HG03108 (cell line): ENCODE measurements at regions not wholly inside any gene's neighbourhood (a gene's known extent, or its start where the extent isn't known, plus 50 kb on each side); places are given as distances from the start of the nearest gene placed in this dataset.

Experiments
- ATAC-seq: cut with Tn5 transposase; IDR thresholded peaks from one replicate; pipeline ENCODE4 v1.9.1; 2021; ENCODE audit warnings: moderate library complexity; ENCODE audit not compliant: unreplicated experiment

DNA sequence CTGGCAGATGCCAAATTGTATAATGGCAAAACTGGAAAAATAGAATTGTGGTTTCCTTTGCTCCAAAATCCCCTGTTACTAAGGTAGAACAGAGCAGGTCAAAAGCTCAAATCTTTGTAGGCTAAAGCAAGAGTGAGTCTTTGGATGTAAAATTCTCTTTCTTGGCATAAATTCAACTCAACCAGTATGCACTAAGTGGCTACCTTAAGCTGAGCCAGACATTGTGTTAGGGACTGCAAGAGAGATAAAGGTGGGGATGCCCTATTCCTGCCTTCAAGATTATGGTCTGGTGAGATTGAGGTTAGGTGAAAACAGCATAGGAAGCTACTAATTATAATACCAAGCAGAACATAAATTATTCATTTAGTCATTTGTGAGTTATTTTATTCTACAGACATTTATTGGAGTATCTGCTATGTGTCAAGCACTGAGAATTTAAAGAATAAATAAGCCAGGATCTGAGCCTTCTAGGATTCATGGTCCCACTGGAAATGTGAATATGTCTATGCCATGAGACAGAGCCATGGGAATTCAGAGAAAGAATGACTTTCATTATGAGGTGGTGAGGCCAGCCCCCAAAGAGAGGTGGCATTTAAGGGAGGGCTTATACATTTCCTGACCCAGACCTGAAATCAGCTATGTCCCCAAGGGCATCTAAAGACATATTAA lies 198.0 kb upstream of the NCKAP5 start:
- ATAC-seq, result no peak

DNA sequence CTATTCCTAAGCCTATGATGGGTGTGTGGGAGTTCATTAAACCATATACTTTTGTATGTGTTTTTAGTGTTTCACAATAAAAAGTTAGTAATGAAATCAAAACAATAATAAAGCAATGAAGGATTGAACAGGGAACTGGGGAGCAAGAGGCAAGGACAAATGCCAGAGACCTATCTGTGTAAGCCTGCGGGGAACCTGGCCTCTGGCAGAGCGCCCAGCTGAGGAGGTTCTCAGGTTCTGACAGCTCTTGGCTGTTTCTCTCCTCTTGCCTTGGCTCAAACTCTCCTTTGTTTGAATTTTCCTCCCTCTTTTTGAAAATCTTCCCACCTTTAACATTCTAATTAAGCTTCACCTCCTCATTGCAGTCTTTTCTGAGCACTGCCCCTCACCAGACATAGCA lies 200.0 kb upstream of the NCKAP5 start:
- no peak for ATAC-seq

DNA sequence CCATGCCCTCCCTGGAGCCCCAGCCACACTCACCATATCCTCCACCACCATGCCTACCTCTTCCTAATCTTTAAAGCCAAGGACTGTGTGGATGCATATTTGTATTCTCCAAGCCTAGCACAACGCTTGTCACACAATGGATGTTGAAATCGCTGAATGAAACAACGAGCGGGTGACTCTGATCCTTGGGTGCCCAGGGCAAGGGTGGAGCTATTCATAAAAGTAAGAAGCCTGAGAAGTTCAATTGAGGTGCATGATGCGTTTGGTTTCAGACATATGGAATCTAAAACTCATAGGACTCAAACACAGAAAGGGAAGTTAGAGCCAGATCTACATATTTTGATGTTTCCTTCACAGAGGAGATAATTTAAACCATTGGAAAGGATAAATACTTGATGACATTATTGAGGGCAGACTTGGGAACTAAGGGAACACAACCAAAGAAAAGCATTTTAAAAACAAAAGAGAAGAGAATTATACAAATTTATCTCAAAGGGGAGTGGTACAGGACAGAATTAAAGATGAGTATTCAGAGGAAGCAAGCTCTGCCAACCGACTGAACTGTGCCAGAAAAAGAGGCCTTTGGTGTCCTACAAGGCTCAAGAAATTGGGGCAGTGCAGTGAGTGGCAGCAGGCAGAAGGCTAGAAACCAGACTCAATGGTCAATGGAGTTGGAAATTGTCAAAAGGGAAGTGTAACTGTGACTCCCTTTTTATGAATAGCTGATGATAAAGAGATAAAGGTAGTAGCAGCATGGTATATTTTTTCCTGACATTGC lies 200.6 kb upstream of the NCKAP5 start:
- ATAC-seq, result no peak

DNA sequence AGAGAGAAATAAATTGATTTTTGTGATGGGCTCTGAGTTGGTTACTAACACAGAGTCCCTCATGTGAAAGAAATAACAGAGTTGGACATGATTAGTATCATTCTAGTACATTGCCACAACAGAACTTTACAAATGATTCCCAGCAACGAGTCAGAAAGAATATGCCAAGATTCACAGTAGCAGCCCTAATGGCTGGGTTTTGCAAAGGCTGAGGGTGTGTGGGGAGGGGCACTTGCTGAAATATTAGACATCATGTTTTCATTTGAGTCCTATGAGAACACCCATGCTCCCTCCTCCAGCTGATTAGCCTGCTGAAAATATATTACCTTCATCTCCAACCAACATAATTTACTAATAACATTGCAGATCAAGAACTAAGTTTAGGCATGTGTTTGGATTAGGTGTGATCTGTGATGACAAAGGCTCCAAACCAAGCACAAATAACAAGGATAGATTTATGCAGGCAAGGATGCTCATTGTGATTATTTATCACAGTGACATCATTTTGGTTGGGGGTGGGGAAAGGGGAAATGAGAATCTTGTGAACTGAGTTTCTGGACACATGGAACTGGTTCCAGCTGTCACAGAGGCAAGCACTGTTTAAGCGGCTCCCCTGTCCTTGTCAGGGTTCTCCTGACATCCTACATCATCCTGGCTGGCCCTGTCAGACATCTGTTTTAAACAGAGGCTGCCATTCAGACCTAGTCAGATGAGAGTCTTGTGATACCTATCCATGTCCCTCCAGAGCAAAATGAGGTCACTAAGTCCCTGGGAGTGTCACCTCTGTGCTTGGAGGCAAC lies 205.8 kb upstream of the NCKAP5 start:
- no peak for ATAC-seq

DNA sequence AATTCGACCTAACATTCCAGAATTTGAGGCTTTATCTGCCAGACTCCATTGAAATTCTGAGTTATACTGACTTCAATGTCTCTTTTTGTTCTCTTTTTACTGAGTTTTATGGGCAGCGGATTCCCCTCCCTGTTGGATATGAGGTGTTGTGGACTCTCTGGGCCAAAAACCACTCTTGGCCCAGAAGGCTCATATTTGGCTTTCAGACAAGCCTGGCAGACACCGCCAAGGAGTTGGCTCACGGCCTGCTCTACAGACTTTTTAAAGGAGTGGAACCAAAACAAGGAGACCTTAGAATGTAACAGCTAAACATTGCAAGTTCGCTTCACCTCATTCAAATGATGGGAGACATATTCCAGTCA lies 206.4 kb upstream of the NCKAP5 start:
- no peak for ATAC-seq

DNA sequence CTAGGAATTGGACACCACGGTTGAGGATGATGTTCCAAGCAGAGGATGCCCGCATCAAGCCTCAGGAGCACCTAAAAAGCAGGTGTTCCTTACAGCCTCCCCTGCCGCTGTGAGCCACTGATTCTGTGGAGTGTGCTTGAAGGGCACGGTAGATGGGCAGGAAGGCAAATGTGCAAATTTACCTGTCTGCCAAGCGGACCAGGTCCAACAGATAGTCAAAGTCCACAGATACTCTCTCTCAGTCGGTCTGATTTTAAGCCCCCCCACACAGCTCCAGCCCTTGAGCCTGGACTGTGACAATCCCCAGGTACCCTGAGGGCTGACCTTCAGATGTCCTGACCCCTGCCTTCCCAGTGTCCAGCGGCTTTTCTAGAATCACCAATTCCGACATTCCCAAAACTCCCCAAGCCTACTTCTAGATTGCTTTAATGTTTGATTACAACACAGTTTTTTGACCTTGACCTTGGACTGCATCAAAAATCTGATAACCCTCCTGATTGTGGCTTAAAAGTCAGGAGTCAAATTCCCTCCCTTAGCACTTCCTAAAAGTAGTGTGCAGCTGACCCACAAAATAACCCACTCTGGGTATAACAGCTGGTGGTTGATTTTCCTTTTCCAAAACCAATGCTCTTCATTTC lies 208.8 kb upstream of the NCKAP5 start:
- ATAC-seq, result no peak

DNA sequence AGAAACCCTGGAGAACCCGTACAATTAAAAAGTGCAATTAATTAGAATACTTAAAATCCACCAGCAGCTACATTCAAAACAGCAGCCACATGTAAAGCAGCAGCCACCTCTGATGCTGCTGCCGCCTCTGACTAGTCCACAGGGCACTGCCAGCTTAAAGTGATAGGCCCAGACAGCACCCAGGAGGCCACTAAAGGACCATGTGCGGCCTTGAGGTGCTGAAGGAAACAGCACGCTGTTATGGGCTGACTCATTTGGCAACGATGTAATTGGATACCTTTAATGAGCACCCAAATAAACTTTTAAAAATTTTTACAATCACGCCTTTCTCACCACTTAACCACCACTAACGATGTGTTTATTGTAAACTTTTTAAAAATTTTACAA lies 209.3 kb upstream of the NCKAP5 start:
- ATAC-seq, result no peak

DNA sequence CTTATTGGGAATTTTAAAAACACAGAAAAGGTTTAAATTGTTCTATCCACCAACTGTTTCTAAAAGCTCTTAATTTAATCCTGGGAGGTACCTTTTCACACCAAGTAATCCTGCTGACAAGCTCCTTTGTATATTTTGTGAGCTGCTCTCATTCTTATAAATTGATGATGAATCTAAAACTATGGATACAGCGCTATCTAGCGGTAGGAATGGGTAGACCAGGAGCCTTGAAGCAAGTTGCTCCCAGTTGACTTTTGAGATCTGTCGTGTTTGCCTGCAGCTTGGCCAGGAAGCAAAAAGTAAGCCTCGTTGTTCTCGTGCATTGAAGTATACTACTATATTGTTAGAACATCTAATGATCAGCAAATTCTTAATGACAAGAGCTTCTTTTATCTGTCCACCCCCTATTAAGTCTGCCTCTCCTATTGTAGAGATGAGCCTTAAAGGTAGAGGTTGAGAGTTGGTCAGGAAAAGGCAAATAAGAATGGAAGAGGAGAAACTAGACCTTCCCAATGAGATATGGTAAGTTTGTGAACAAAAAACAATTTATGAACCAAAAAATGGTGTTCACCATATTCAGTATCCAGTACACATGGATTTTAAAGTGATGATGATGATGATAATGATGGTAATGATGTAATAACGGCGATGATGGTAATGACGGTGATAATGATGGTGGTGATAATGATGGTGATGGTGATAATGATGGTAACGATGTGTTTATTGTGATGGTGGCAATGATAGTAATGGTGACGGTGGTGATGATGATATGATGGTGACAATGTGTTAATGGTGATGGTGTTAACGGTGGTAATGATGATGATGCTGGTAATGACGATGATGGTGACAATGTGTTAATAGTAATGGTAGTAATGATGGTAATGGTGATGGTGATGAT lies 212.1 kb upstream of the NCKAP5 start:
- no peak for ATAC-seq

DNA sequence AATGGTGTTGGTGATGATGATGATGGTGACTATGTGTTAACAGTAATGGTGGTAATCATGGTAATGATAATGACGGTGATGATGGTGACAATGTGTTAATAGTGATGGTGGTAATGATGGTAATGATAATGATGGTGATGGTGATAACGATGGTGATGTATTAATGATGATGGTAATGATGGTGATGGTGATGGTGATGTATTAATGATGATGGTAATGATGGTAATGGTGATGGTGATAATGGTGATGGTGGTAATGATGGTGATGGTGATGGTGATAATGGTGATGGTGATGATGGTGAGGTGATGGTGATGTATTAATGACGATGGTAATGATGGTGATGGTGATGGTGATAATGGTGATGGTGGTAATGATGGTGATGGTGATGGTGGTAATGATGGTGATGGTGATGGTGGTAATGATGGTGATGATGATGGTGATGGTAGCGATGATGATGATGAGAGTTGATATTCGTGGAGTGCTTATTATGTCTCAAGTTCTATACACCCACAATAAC lies 212.8 kb upstream of the NCKAP5 start:
- no peak for ATAC-seq

DNA sequence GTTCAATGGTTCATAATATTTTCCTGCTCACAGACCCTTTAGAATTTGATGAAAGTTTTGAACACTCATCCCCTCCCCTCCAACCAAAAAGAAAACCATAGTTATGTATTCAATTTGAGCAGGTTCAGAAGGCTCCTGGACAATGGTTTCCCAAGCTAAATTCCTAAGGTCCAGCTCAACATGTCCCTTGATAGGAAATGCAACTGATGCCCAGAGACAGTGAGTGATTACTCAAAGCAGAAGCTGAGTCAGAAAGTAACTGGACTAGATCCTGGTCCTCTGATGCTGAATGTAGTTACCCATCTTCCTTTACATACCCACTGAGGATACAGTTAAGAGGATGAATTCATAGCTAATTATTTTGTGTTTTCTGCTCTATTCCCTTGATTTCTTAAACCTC lies 218.9 kb upstream of the NCKAP5 start:
- ATAC-seq, result no peak

DNA sequence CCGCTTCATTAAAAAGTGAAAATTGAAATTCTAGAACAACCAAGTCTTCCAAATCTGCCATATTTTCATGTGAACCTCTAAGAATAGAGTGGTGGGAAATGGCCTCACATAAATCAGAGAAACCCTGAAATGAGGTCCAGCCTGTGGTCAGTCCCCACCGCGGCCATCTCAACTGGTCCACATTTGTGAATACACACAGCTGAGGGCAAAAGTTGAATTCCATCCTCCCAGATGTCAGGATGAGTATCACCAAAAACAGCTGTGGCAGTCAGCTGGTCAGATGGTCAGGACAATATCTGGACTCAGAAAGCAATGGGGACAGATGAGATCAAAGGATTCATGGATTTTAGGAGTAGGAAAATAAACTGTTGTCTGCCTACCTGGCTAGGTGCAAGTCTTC lies 219.4 kb upstream of the NCKAP5 start:
- ATAC-seq, result no peak

DNA sequence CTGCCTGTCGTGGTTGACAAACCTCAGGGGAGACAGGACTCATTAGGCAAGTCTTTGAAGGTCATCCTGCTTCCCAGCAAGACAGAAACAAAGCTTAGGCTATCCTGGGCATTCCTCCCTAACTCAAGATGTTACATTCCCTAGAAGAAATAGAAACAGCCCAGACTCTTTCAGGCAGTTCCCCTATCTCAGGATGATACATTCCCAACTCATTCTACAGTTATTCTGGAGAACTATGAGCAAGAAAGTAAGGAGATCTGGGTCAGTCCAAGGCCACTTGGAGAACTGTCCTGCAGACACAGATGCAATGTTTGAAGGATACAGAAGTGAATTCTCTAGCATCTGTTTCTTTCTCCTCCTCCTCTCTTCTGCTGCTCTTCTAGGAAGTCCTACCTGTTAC lies 220.1 kb upstream of the NCKAP5 start:
- ATAC-seq, result no peak

DNA sequence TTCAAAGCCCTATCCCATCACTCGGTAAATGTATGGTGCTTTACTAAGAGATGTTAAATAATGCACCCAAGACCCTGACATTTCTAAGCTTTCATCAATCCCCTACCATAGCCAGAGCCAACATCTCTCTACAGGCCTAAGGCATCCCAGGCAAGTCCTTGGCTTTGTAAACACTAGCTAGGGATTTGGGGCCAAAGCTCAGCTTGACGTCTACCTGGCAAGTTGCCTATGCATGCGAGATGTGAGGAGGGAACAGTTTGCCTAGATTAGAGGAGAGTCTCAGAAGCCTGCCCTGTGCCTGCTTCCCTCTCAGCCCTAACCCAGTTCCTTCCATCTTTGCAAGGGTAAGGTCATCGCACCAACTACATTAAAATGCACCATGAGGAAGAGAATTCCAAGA lies 221.5 kb upstream of the NCKAP5 start:
- no peak for ATAC-seq

DNA sequence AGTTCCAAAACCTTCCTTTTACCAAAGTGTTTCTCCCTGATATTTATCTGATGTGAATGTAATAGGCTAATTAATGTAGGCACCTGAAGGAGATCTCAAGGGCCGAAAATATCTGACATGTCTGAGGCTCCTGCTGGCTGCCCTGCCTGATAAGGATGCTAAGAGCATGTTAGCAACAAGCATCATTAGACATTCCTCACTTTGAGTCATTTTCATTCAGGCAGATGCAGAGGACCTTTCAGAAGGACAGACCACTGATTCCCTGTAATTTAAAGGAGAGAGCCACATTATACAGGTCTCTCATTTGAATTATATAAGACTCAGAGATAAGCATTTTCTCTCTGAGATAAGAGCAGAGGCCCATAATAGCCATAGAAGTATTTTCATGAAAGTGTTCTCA lies 222.4 kb upstream of the NCKAP5 start:
- no peak for ATAC-seq

DNA sequence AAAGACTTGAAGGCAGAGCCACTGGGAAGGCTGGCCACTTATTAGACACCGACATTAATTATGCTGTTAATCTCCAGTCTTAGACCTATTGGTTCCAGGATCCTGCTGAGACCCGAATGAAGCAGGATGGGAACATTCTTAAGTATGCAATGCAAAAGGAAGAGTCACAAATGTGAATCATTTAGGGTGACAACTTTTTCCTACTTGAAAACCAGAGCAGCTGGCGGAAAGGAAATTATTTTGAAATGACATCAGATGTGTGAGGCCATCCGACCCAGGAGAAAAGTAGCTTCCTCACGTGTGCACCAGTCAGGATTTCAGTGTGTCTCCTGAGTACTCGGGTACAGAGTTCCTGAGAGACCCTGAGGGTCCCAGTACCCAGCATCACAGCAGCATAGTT lies 222.9 kb upstream of the NCKAP5 start:
- no peak for ATAC-seq

DNA sequence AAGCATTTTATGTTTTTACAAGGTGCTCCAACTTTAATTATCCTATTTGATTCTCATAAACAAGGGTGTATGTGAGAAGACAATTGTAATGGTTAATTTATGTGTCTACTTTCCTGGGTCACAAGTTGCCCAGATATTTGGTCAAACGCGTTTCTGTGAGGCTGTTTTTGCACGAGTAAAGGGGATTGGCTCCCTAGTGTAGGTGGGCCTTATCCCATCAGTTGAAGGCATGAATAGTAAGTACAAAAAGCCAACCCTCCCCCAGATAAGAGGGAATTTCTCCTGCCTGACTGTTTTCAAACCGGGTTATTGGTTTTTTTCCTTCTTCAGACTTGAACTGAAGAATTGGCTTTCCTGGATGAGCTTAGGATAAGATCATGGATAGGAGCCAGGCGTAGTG lies 224.0 kb upstream of the NCKAP5 start:
- no peak for ATAC-seq

DNA sequence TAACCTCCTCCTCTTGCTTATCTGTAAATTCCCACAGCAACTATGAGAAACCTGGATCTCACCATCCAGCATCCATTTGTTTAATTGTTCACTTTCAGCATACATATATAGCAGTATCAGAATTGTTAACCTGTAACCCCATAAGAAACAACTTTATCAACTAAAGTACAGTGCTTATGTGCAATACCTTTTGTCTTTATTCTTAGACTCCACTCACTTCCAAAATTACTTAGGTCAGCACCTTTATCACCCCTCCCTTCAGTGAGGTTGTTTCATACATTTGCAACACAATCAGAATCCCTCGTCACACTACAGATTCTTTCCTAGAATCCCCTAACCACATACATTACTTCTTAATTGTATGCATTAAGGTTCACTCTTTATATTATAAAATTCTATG lies 225.9 kb upstream of the NCKAP5 start:
- no peak for ATAC-seq

DNA sequence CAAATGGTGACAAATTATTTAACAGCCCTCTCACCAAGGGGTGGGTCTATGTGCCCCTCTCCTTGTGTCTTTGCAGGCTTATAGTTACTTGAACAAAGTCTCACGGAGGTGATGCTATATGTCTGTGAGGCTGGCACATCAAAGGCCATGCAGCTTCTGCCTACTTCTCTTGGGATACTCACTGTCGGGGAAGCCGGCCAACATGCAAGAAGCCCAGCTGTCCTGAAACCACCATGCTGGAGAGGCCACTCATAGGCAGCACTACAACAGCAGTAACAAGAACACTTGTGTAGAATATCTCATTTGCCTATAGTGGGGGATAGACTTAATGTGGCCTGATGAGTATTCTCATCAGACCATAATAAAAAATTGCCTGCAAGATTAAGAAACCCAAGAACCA lies 233.7 kb upstream of the NCKAP5 start:
- no peak for ATAC-seq

DNA sequence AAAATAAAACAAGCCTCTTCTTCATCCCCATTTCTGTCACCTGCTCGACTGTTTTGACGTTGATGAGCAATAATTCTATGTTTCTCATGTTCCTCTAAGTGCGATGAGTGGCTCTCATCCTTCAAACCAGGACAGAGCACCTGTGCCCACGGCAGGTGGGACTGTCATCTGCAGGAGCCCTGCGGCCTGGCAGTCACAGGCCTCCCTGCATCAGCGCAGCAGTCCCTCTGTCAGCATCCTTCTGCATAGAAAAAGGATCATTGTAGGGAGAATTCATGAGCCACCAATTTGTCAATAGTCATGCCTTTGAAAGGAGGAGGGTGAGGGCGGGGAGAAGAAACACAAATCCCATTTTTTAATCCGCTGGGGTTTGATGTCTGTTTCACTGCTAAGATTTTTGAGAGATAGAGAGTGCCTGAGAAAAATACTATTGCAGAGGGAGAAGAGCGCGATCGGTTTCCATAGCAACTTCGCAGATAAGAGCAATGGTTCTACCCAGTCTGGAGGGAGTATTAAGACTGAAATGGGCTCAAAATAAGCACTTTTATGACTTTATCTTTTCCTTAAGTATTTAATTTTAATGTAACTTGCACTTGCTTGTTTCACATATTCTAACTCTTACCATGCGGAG lies 234.3 kb upstream of the NCKAP5 start:
- ATAC-seq, result no peak

DNA sequence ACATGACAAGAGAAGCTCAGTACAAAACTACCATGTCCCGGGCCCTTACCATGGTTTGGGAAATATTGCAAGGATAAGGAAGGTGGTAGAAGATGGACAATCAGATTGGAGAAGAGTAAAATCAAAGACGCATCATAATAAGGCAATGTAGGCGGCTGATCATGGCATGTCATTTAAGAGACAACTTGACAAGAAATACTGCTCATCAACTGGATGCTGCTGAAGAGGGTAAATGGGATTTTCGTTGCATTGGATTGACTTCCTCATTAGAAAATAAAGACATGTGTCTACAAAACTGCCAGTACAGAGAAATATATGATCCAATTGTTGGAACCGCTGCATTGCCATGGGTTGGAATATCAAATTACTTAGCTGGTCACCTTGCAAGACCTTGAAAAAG lies 238.3 kb upstream of the NCKAP5 start:
- no peak for ATAC-seq
